ENCODE measurements at regions not wholly inside any gene's neighbourhood (a gene's known extent, or its start where the extent isn't known, plus 50 kb on each side); places are given as distances from the start of the nearest gene placed in this dataset.

DNA sequence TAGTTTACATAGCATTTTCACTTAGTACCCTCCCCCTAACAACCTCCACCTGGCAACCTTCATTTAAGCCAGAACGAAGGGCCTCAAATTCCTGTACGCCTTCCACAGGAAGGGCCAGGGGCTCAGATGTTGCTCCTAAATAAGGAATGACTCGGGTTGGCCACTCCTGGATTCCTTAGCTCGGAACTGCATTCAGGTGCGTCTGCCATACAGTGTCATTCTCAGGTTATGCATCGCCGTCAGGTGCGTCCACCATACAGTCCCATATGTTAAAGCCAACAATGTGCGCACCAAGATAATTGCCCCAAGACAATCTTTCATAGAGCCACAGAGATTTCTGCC is 53.5 kb upstream of the USP3 start:
- CTCF ChIA-PET: no interaction called here
- Histone ChIP-seq H3K56ac (ENCODE audit: extremely low read depth, insufficient read depth, low read length) (no peak overlapping the region), H2BK5ac (ENCODE audit: low read depth, low read length, poor library complexity, severe bottlenecking) (no peak overlapping the region), H3K23ac (ENCODE audit: low read depth, low read length) (no peak overlapping the region), H4K5ac (ENCODE audit: low read depth, low read length) (no peak overlapping the region), H3K79me1 (ENCODE audit: low read depth in 1 of 2, low read length in 2 of 2) (no peaks in the 10 kb centered on the region), H4K91ac (ENCODE audit: insufficient read depth, low read depth, low read length) (no peak overlapping the region), H3K4me2 (ENCODE audit: low read depth, low read length) (no peak overlapping the region), H2AK9ac (replicated peaks; ENCODE audit: low read depth, low read length, poor library complexity) (no peak overlapping the region), H3K14ac (replicated peaks; ENCODE audit: low read depth, low read length) (no peak overlapping the region), H4K8ac (ENCODE audit: low read depth in 2 of 2, low read length in 2 of 2) (no peak overlapping the region), H3K4ac (ENCODE audit: low read depth, low read length) (no peak overlapping the region), H2BK15ac (ENCODE audit: low read depth, low read length) (no peak overlapping the region), H2BK20ac (ENCODE audit: low read depth, low read length) (no peak overlapping the region), H3K27ac (ENCODE audit: insufficient read depth, low read length) (no peak overlapping the region), H2AFZ (replicated peaks; ENCODE audit: low read length, poor library complexity) (no peak overlapping the region), H3K4me3 (ENCODE audit: insufficient read depth, low read depth, low read length) (no peak overlapping the region), H3K27me3 (ENCODE audit: control insufficient read depth, insufficient read depth, low read length) (peaks cover 4% of the 10 kb centered on the region), H2AK5ac (ENCODE audit: low read depth, low read length) (no peak overlapping the region), H3K18ac (ENCODE audit: low read depth, low read length) (no peak overlapping the region), H3K9me3 (ENCODE audit: control insufficient read depth, insufficient read depth, low read length) (no peaks in the 10 kb centered on the region), H3K9ac (ENCODE audit: low read depth, low read length) (no peak overlapping the region), H2BK120ac (ENCODE audit: low read depth, low read length) (no peak overlapping the region), H3K9me1 (ENCODE audit: insufficient read depth, low read length) (0 out of 2 replicates have a peak, but pooled peaks cover 2% of the 10 kb centered on the region), H4K20me1 (ENCODE audit: insufficient read depth, low read length) (no peaks in the 10 kb centered on the region), H3K36me3 (ENCODE audit: control insufficient read depth, insufficient read depth, low read length) (no peaks in the 10 kb centered on the region), H3K4me1 (ENCODE audit: control insufficient read depth, insufficient read depth, low read length) (peaks cover 4% of the 10 kb centered on the region; the same call in 1 of the 2 replicates)
- POLR2A ChIA-PET (ENCODE audit: unreplicated experiment): no interaction called here
- intact Hi-C loops (cut with micrococcal nuclease) (no loop called here), in situ Hi-C loops (cut with MboI; ENCODE audit: low sequenced_read_pairs) (no loop called here), dilution Hi-C loops (cut with HindIII; ENCODE audit: low sequenced_read_pairs, unreplicated experiment) (no loop called here)
- ATAC-seq (ENCODE audit: low read depth) (no peak), DNase-seq (no peak)
- no peak for TF ChIP-seq SMC3 (IDR thresholded peaks at IDR 0.05; ENCODE audit: low read depth, low read length)
- no peak for TF ChIP-seq MAZ (IDR thresholded peaks at IDR 0.05; ENCODE audit: borderline replicate concordance, low read depth, low read length)
- BruUV-seq (replicated peaks): no TSS peak
- WGBS, 2 experiments (ENCODE audit: extremely low coverage in 2 of 2, insufficient read length in 1 of 2): 85% methylated on average over 5 of the region's 9 CpGs; no CpG with 5 or more reads in 1 of the 2 experiments
